ENCODE measurements at regions not wholly inside any gene's neighbourhood (a gene's known extent, or its start where the extent isn't known, plus 50 kb on each side); places are given as distances from the start of the nearest gene placed in this dataset.

DNA sequence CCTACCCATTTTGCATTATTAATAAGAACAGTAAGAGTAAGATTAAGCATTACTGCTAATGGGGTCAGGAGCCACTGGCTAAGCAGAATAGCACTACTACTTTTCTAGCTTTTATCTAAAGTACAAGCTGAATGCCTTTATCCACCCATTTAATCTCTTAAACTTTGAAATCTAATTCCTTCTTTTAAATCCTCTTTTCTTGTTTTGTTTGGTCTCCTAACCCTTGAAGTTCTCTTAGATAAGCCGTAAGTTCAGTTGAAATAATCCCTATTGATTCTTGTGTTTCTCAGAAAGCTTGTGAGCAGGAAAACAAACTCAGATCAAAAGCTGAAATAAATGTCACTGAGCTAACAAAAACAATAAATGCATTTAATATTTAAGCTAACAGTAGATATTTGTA, 380.2 kb downstream of the TBC1D32 start:
- no peak overlapping the region for H3K9ac ChIP-seq (ENCODE audit: low read depth, low read length)
- DNase-seq (no peak), ATAC-seq (ENCODE audit: low read depth) (no peak)
- H4K5ac ChIP-seq (ENCODE audit: low read depth, low read length): no peak overlapping the region
- dilution Hi-C loops (cut with HindIII; ENCODE audit: low sequenced_read_pairs, unreplicated experiment) (no loop called here), in situ Hi-C loops (cut with MboI; ENCODE audit: low sequenced_read_pairs) (no loop called here), intact Hi-C loops (cut with micrococcal nuclease) (no loop called here)
- H3K27ac ChIP-seq (ENCODE audit: insufficient read depth, low read length): no peak overlapping the region
- no peak overlapping the region for H2AK9ac ChIP-seq (replicated peaks; ENCODE audit: low read depth, low read length, poor library complexity)
- POLR2A ChIA-PET (ENCODE audit: unreplicated experiment): no interaction called here
- CTCF ChIA-PET: no interaction called here
- no peaks in the 10 kb centered on the region for H3K36me3 ChIP-seq (ENCODE audit: control insufficient read depth, insufficient read depth, low read length)
- H3K27me3 ChIP-seq (ENCODE audit: control insufficient read depth, insufficient read depth, low read length): no peaks in the 10 kb centered on the region
- no peak overlapping the region for H2AK5ac ChIP-seq (ENCODE audit: low read depth, low read length)
- no peak overlapping the region for H3K4me3 ChIP-seq (ENCODE audit: insufficient read depth, low read depth, low read length)
- no peak overlapping the region for H3K4ac ChIP-seq (ENCODE audit: low read depth, low read length)
- no peak overlapping the region for H2BK120ac ChIP-seq (ENCODE audit: low read depth, low read length)
- no peak overlapping the region for H3K18ac ChIP-seq (ENCODE audit: low read depth, low read length)
- H3K79me1 ChIP-seq (ENCODE audit: low read depth in 1 of 2, low read length in 2 of 2): no peaks in the 10 kb centered on the region
- no peak overlapping the region for H3K56ac ChIP-seq (ENCODE audit: extremely low read depth, insufficient read depth, low read length)
- no CpG with 5 or more reads among the region's 1 CpG for WGBS, 2 experiments (ENCODE audit: extremely low coverage in 2 of 2, insufficient read length in 1 of 2)
- H3K23ac ChIP-seq (ENCODE audit: low read depth, low read length): no peak overlapping the region
- H2BK20ac ChIP-seq (ENCODE audit: low read depth, low read length): no peak overlapping the region
- BruUV-seq (replicated peaks): no TSS peak
- H4K20me1 ChIP-seq (ENCODE audit: insufficient read depth, low read length): no peaks in the 10 kb centered on the region
- no peak overlapping the region for H3K14ac ChIP-seq (replicated peaks; ENCODE audit: low read depth, low read length)
- peaks cover 2% of the 10 kb centered on the region; the same call in 1 of the 2 replicates for H3K9me3 ChIP-seq (ENCODE audit: control insufficient read depth, insufficient read depth, low read length)
- H4K8ac ChIP-seq (ENCODE audit: low read depth in 2 of 2, low read length in 2 of 2): no peak overlapping the region
- no peak overlapping the region for H3K4me2 ChIP-seq (ENCODE audit: low read depth, low read length)
- no peak overlapping the region for H2AFZ ChIP-seq (replicated peaks; ENCODE audit: low read length, poor library complexity)
- no peak overlapping the region for H4K91ac ChIP-seq (ENCODE audit: insufficient read depth, low read depth, low read length)
- H2BK5ac ChIP-seq (ENCODE audit: low read depth, low read length, poor library complexity, severe bottlenecking): no peak overlapping the region
- TF ChIP-seq CHD1 (IDR thresholded peaks at IDR 0.05; ENCODE audit: low read depth, low read length) (no peak), CEBPB (IDR thresholded peaks at IDR 0.05; ENCODE audit: low read depth, low read length) (no peak), SMC3 (IDR thresholded peaks at IDR 0.05; ENCODE audit: low read depth, low read length) (no peak), RCOR1 (IDR thresholded peaks at IDR 0.05; ENCODE audit: insufficient replicate concordance, low read length) (no peak), BHLHE40 (IDR thresholded peaks at IDR 0.05; ENCODE audit: low read depth, low read length) (no peak), RFX5 (IDR thresholded peaks at IDR 0.05; ENCODE audit: low read depth, low read length) (no peak), MAFK (IDR thresholded peaks at IDR 0.05; ENCODE audit: low read depth, low read length) (no peak)
- no peaks in the 10 kb centered on the region for H3K9me1 ChIP-seq (ENCODE audit: insufficient read depth, low read length)
- H2BK15ac ChIP-seq (ENCODE audit: low read depth, low read length): no peak overlapping the region
- no peaks in the 10 kb centered on the region for H3K4me1 ChIP-seq (ENCODE audit: control insufficient read depth, insufficient read depth, low read length)

Measured in IMR-90 (cell line).